GM21619 (cell line): ENCODE measurements at regions not wholly inside any gene's neighbourhood (a gene's known extent, or its start where the extent isn't known, plus 50 kb on each side); places are given as distances from the start of the nearest gene placed in this dataset.
A peak's percentile ranks its signal among the peaks of the same experiment; 100 is the strongest.
"Not testable (repeated sequence)": the region's sequence is repeated elsewhere in the genome, so short reads cannot be mapped to it uniquely, and the experiment has no call there.

Source experiments
- ATAC-seq: cut with Tn5 transposase; IDR thresholded peaks from one replicate; pipeline ENCODE4 v1.9.1; 2021; ENCODE audit not compliant: unreplicated experiment

DNA sequence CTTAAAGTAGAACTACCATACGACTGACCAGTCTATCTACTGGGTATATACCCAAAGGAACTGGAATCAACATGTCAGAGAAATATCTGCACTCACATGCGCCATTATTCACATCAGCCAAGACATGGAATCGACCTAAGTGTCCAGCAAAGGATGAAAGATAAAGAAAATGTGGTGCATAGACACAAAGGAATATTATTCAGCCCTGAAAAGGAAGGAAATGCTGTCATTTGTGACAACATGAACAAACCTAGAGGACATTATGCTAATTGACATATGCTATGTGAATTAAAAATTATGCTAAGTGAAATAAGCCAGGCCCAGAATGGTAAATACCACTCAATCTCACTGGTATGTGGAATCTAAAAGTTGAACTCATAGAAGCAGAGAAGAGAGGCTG lies 123.7 kb downstream of the KLF6 start:
- ATAC-seq, result no peak

DNA sequence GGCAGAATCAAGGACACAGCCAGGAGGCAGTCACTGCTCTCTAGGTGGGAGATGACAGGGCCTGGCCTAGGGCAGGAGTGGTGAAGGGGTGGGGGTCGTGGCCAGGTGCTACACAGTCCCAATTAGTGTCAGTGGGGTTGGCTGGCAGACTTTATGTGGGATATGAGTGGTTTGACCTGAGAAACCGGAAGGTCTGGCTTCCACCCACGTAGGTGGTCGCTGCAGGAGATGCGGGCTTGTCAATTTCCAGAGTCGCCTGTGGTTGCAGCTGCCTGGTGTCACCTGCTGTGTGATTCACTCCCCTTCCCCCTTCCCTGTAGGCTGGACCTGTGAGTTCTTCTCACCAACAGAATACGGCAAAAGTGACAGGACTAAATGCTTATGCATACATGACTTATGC lies 124.3 kb downstream of the KLF6 start:
- ATAC-seq, result no peak

GRCh38 chr10:3659203-3659917 lies 125.6 kb downstream of the KLF6 start:
- no peak for ATAC-seq

DNA sequence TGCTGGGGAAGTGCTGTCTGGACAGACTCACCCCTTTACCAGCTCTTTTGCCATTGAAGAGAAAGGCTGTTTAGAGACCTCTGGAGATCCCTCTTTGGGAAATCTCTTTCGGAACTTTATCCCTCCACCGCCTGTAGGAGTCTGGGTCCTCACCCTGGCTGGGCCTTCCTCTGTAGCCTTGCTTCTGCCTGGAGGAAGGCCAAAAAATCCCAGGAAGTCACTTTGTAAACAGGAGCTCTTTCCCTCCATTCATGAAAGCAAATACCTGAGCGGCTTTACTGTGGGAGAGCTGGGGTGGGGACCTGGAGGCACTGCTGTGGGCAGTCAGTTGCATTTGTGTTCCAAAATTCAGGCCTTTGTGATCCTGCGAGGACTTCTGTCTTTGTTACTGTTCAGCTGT lies 126.2 kb downstream of the KLF6 start:
- no peak for ATAC-seq

- ATAC-seq, result no peak
These were observed 128.8 kb downstream of the KLF6 start for GRCh38 chr10:3656214-3656613.

- peak; percentile 66 for ATAC-seq
These were observed 129.5 kb downstream of the KLF6 start for GRCh38 chr10:3655528-3655927.

GRCh38 chr10:3654980-3655379 lies 130.0 kb downstream of the KLF6 start:
- no peak for ATAC-seq

GRCh38 chr10:3654496-3654895 lies 130.5 kb downstream of the KLF6 start:
- ATAC-seq, result no peak

DNA sequence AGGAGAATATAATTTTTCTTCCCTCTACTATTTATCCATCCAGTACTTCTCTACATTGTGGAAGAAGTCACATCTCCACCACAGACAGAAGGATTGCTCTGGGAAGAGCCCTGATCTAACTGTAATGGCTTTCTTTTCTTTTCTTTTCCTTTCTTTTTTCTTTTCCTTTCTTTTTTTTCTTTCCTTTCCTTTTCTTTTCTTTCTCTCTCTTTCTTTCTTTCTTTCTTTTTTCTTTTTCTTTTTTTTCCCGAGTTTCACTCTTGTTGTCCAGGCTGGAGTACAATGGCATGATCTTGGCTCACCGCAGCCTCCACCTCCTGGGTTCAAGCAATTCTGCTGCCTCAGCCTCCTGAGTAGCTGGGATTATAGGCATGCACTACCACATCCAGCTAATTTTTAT lies 131.7 kb downstream of the KLF6 start:
- ATAC-seq, result not testable (repeated sequence)

DNA sequence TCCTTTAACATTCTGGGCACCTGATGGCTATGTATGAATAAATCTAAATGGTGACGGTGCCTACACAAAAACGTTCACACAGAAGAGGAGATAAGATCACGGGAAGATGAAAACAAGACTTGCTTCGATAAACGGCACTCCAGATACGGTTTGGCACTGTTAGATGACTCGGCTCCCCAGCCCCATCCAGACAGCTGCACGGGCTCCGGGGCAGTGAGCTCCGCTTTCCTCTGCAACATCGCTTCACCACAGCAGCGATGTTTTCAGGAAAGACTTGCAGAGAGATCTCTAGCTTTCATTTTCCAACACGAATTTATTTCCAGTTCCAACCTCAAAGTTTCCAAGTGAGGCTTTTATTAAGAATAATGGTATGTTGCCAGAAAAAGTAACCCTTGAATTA lies 132.1 kb downstream of the KLF6 start:
- ATAC-seq, result no peak

DNA sequence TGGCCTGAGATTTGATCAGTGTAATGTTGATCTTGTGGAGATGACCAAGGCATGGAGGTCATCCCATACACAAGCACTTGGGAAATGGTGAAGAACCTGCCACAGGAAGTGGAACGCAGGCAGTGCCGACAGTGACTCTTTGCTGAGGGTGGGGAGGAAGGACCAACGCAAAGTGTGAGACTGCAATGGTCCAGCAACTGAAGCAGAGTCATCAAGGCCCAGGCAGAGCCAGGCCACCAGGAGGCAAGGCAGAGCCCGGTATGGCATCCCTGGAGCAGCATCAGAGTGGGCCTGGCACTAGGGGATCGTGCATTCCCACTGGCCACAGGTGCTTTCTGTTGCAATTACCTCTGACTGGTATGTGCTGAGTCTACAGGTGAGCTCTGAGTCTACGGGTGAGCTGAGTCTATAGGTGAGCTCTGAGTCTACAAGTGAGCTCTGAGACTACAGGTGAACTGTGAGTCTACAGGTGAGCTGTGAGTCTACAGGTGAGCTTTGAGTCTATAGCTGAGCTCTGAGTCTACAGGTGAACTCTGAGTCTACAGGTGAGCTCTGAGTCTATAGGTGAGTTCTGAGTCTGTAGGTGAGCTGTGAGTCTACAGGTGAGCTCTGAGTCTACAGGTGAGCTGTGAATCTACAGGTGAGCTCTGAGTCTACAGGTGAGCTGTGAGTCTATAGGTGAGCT lies 132.9 kb downstream of the KLF6 start:
- no peak for ATAC-seq

DNA sequence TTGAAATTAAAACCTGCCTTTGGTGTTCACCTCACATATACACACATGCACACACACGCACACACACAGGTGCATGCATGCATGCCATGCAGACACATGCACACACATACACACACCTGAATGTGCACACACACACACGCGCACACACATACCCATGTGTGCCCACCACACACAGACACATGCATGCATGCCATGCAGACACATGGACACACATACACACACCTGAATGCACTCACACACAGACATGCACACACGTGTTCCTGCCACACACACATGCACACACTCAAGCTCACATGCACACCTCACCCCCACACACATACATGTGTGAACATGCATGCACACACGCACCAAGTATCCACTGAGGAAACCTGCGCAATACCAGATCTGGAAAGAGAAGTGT lies 136.4 kb downstream of the KLF6 start:
- no peak for ATAC-seq

- ATAC-seq, result no peak
These were observed 136.8 kb downstream of the KLF6 start for GRCh38 chr10:3648170-3648569.

DNA sequence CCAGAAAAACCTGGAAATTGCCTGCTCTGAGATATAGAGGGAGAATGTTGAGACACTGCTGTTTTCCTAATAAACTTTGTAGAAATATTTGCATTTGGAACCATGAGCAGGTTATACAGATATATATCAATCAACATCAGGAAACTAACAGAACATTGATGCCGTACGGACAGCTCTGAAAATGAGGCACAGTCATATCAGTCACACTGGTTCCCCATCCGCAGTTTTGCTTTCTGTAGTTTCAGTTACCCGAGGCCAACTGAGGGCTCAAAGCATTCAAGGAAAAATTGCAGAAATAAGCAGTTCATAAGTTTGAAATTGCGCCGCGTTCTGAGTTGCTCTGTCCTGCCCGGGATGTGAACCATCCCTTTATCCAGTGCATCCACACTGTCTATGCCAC lies 137.9 kb downstream of the KLF6 start:
- peak; percentile 91 for ATAC-seq

DNA sequence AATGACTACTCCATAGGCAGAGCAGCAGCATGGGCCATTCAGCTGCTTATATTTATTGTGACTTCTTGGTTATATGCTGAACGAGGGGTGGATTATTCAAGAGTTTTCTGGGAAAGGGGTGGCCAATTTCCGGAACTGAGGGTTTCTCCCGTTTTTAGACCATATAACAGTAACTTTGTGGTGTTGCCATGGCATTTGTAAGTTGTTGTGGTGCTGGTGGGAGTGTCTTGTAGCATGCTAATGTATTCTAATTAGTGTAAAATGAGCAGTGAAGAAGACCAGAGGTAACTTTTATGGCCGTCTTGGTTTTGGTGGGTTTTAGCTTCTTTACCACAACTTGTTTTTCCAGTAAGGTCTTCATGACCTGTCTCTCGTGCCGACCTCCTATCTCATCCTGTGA lies 139.6 kb downstream of the KLF6 start:
- ATAC-seq, result no peak

DNA sequence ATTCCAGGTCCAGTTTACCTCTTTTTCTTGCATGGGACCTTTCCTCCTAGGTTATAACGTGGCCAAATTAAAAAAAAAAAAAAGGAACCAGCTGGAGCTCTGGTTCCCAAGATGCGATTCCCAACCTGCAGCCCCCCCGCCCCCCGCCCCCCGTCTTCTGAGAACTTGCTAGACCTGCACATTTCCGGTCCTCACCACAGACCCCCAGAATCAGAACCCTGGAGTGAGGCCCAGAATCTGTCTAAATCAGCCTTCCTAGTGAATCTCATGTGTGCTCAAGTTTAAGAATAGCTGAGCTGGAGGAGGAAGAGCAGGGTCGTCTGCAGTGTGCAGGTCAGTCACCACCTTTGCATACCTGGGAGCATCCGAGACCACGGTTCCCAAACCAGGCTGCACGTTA lies 144.2 kb downstream of the KLF6 start:
- no peak for ATAC-seq

- ATAC-seq, result no peak
These were observed 145.5 kb downstream of the KLF6 start for GRCh38 chr10:3639546-3639945.

DNA sequence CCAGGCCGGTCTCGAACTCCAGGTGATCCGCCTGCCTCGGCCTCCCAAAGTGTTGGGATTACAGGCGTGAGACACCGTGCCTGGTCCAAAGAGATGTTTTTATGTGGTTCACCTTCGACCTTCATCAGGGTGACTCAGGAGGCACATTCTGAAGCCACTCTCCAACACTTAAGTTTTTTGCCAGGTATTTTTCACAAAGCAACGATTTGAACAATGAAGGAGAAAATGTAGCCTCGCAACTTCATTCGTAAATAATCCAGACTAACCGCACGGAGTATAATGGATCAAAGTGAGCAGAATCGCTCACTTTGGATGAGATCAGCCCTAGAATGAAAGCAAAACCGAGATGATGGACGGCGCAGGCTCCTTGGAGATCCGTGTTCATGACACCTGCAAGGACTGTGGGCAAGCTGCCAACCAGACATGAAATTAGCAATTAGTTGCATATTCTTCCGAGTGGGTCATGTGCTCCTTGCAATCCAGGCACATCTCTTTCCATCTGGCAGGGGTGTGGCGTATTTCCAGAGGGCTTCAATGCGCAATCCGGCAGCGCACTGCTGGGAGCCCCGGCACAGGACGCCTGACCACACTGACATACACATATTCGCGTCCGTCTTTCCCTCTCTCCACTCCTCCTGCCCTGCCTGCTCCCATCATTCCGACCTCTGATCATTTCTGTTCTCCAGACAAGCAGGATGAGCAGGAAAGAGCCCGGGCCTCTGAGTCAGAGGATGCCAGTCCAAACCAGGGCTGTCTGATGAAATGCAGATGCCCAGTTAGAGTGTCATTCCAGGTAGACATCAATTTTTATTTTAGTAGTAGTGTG lies 148.4 kb downstream of the KLF6 start:
- ATAC-seq, result no peak

DNA sequence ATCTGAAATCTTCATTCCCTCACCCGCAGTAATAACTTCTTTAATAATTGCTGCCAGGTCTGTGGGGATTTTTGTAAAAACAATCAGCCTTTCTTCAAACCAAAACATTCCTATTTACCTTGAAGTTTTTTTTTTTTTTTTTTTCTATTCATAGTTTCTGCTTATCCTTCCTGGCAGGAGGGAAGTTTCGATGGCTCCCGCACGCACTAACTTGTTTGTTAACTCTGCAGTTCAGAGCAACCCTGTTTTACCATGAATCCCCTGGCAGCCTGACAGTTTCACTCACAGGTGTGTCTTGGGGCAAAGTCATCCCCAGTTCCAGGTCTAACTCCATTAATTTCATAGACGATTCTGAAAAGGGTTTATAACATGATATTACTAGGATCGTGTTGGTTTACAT lies 149.3 kb downstream of the KLF6 start:
- ATAC-seq, result no peak

GRCh38 chr10:3635211-3635671 lies 149.8 kb downstream of the KLF6 start:
- ATAC-seq, result no peak

DNA sequence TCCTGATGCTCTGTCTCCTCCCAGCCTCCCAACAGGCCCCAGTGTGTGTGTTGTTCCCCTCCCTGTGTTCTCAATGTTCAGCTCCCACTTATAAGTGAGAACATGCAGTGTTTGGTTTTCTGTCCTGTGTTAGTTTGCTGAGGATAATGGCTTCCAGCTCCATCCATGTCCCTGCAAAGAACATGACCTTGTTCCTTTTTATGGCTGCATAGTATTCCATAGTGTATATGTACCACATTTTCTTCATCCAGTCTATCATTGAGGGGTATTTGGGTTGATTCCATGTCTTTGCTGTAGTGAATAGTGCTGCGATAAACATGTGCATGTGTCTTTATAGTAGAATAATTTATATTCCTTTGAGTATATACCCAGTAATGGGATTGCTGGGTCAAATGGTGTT lies 150.4 kb downstream of the KLF6 start:
- ATAC-seq, result not testable (repeated sequence)
